Bronchial epithelial cell (primary cell): ENCODE measurements at regions not wholly inside any gene's neighbourhood (a gene's known extent, or its start where the extent isn't known, plus 50 kb on each side); places are given as distances from the start of the nearest gene placed in this dataset.
"Not testable (repeated sequence)": the region's sequence is repeated elsewhere in the genome, so short reads cannot be mapped to it uniquely, and the experiment has no call there.

Source experiments
- DNase-seq: peaks from one replicate; pipeline ENCODE4 v3.0.0-alpha.2; 2010; ENCODE audit warnings: low read depth
- FAIRE-seq: peaks from 2 replicates; lab custom pipeline; 2011; peaks lifted over from hg19 to GRCh38; lab: Jason Lieb, UNC
- H3K27me3 ChIP-seq: 2 replicates; pipeline ENCODE4 v1.5.1; 2011; ENCODE audit warnings: low read length; ENCODE audit not compliant: control insufficient read depth, insufficient read depth
- H3K36me3 ChIP-seq: 2 replicates; pipeline ENCODE4 v1.5.1; 2011; ENCODE audit warnings: low read length; ENCODE audit not compliant: control insufficient read depth, insufficient read depth
- H3K4me3 ChIP-seq: 2 replicates; pipeline ENCODE4 v1.5.1; 2011; ENCODE audit warnings: mild to moderate bottlenecking, low read depth, low read length, control low read depth
- CTCF ChIP-seq: IDR thresholded peaks from 2 replicates; pipeline ENCODE4 v1.5.1; 2011; ENCODE audit warnings: mild to moderate bottlenecking, moderate library complexity, low read length, control low read depth, inconsistent platforms; ENCODE audit not compliant: insufficient read depth, severe bottlenecking

GRCh38 chr2:186164325-186164724 is 321.7 kb upstream of the ZC3H15 start:
- TF ChIP-seq CTCF: no peak
- no peak overlapping the region for H3K4me3 ChIP-seq
- FAIRE-seq: no peak

GRCh38 chr2:186170693-186171092 is 315.4 kb upstream of the ZC3H15 start:
- TF ChIP-seq CTCF: no peak
- no peak for FAIRE-seq

More at GRCh38 chr2:186164325-186164724, 321.7 kb upstream of the ZC3H15 start:
- H3K36me3 ChIP-seq: no peaks in the 10 kb centered on the region
- DNase-seq: no peak
- H3K27me3 ChIP-seq: no peaks in the 10 kb centered on the region

GRCh38 chr2:186181625-186182024 is 304.4 kb upstream of the ZC3H15 start:
- DNase-seq: no peak
- no peak for TF ChIP-seq CTCF
- Histone ChIP-seq H3K27me3 (no peaks in the 10 kb centered on the region), H3K4me3 (no peak overlapping the region), H3K36me3 (no peaks in the 10 kb centered on the region)
- FAIRE-seq: no peak

More at GRCh38 chr2:186170693-186171092, 315.4 kb upstream of the ZC3H15 start:
- Histone ChIP-seq H3K4me3 (no peak overlapping the region), H3K36me3 (no peaks in the 10 kb centered on the region), H3K27me3 (no peaks in the 10 kb centered on the region)
- DNase-seq: no peak

- DNase-seq, H3K27me3 ChIP-seq, H3K4me3 ChIP-seq, FAIRE-seq, H3K36me3 ChIP-seq: not testable (repeated sequence)
These were observed 303.7 kb upstream of the ZC3H15 start for GRCh38 chr2:186182366-186182765.

- no peak for TF ChIP-seq CTCF
- H3K4me3 ChIP-seq: no peak overlapping the region
- no peak for FAIRE-seq
- no peaks in the 10 kb centered on the region for H3K27me3 ChIP-seq
- H3K36me3 ChIP-seq: no peaks in the 10 kb centered on the region
- DNase-seq: no peak
These were observed 302.7 kb upstream of the ZC3H15 start for GRCh38 chr2:186183406-186183805.

GRCh38 chr2:186187854-186188253 is 298.2 kb upstream of the ZC3H15 start:
- DNase-seq: no peak
- Histone ChIP-seq H3K4me3 (no peak overlapping the region), H3K27me3 (no peaks in the 10 kb centered on the region), H3K36me3 (no peaks in the 10 kb centered on the region)
- no peak for FAIRE-seq
- TF ChIP-seq CTCF: no peak
